HG02759 (cell line): ENCODE measurements at regions not wholly inside any gene's neighbourhood (a gene's known extent, or its start where the extent isn't known, plus 50 kb on each side); places are given as distances from the start of the nearest gene placed in this dataset.
"Not testable (repeated sequence)": the region's sequence is repeated elsewhere in the genome, so short reads cannot be mapped to it uniquely, and the experiment has no call there.

Source experiments
- ATAC-seq: cut with Tn5 transposase; IDR thresholded peaks from one replicate; pipeline ENCODE4 v1.9.1; 2021; ENCODE audit warnings: mild to moderate bottlenecking, moderate library complexity; ENCODE audit not compliant: unreplicated experiment

DNA sequence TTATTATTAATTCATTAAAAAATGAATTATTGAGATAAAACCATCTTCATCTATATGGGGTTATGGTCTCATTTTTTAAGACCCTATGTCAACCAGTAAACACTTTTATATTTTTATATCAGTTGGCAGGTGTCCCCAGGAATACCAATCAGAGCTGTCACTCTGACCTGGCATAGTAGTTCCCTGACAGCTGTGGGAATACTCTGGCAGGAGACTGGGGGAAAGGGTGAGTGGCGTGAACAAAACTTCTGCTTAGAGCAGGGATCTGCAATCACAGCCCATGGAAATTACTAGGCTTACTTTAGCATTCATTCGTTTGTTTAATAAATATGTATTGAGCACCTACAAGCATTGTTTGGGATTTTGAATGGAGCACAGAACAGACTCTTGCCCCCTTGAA is 254.1 kb upstream of the KLF3 start:
- no peak for ATAC-seq

- no peak for ATAC-seq
Measured at GRCh38 chr4:38411092-38411491, 252.9 kb upstream of the KLF3 start.

DNA sequence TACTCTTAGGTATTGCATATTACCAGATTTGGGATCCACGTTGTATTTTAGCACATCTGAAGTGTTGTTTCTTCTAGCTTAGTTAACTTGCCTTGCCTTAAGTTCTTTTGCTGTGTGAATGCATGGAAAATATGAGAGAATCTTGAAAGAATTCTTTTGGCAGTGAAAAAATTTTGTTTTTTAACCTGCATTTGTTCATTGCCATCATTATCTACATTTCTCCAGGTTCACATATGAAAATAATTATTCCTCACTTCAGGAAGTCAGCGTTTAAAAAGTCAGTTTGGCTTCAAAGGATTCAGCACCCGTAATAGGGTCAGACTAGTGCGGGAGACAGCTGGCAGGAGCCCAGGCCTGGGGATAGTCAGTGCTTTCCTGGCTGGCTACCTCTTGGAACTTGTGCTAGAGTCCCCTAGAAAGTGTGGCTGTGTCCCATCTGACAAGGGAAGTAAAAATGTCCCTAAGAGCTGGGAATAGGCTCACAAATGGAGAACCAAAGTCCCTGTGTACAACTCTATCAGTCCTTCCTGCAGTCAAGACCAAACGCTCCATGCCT is 251.9 kb upstream of the KLF3 start:
- ATAC-seq, result no peak

GRCh38 chr4:38413524-38414341 is 250.3 kb upstream of the KLF3 start:
- ATAC-seq, result no peak

- no peak for ATAC-seq
Measured at GRCh38 chr4:38414410-38414809, 249.6 kb upstream of the KLF3 start.

DNA sequence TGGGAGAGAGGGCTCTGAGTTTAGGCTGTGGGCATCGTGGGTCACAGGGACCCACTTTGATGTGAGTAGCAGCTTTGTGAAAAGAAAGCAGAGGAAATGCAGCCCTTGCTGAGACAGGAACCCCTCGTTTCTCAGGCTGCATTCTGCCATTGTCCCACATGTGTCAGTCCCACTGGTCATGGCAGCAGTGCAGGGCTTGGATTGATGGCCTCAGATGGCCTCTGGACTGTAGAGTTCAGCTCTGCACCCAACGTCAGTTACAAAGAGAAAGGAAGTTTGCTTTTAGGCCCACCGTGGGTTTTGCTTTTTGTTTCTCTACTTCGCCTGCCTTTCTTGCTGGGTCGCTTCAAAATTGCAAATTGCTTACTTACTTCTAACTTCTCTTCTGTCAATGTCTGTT is 248.3 kb upstream of the KLF3 start:
- no peak for ATAC-seq

DNA sequence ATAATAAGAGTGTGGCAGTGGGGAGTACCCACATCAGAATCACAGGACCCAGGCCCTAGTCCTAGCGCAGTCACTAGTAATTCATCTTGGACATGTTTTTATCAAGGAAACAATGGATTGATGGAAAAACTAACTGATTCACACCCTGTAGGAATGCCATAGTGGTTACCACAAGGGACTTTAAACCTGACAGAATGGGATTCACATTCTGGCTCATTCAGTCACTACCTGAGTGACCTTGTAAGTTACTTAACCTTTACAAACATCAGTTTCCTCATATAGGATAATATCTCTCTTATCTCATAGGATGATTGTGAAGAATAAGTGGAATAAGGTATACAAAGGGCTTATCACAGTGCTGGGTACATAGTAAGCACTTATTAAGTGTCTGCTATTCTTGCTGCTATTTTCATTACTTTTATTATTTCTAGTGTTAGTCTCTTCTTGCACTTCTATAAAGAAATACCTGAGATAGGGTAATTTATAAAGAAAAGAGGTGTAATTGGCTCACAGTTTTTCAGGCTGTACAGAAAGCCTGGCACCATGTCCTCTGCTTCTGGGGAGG is 247.5 kb upstream of the KLF3 start:
- no peak for ATAC-seq

GRCh38 chr4:38420254-38420653 is 243.7 kb upstream of the KLF3 start:
- not testable (repeated sequence) for ATAC-seq

DNA sequence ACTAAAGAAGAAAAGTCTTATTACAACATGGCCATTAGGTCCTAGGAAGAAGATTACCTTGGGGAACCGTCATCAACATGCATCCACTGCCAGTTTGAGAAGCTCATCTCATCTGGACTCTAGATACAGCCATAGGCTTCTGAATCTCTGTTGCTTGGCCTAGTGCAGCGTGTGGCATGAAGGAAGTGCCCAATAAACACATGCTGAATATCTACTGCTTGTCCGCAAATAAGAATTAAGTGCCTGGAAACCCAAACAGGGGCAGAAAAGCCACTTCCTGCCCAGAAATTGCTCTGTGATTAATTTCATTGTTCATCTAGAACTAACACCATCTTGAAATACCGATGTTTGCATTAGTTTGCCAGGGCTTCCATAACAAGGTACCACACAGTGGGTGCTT is 241.1 kb upstream of the KLF3 start:
- ATAC-seq, result no peak

DNA sequence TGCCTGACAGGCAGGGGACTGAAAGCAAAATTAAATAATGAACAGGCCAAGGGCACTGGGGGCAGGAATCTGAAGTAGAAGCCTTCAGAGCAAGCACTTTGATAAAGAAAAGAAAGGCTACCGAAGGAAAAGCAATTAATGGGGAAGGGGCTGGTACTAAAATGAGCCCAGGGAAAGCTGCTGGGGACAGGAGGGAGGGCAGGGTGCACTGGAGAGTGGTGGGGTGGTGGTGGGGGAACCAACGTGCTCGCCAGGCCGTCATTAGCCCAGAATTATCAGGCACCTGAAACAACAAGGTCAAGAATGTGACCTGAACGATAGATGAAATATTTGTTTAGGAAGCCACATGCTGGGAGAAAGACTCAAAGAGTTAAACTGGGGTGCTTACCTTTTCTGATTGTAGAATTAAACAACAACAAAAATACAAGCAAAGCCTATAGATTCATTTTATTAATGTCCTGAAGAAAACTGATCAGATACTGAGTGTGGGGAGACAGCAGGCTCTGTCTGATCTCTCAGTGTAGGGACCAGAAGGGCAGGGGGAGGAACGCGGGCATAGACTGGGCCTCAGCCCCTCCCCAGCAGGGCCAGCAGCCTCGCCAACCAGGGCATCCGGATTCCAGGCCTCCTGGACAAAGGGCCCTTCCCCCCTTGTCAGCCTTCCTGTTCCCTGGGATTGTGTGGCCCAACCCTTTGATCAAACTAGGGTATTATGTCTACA is 239.7 kb upstream of the KLF3 start:
- ATAC-seq, result no peak

- ATAC-seq, result no peak
Measured at GRCh38 chr4:38426532-38426931, 237.5 kb upstream of the KLF3 start.

DNA sequence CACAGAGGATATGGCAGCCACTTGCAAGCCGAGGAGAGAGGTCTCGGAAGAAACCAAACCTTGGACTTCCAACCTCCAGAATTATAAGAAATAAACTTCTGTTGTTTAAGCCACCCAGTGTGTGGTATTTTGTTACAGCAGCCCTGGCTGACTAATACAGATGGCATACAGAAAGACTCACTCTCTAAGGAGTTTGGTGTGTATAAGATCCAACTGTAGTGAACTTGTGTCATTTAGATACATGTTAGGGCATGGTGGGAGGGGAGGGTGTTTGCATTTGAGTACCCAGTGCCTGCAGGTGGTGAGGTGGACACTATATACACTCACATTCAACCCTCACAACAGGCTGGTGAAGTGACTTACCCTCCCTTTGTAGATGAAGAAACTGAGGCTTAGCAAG is 233.2 kb upstream of the KLF3 start:
- ATAC-seq, result no peak

GRCh38 chr4:38442073-38442788 is 221.8 kb upstream of the KLF3 start:
- ATAC-seq, result no peak

DNA sequence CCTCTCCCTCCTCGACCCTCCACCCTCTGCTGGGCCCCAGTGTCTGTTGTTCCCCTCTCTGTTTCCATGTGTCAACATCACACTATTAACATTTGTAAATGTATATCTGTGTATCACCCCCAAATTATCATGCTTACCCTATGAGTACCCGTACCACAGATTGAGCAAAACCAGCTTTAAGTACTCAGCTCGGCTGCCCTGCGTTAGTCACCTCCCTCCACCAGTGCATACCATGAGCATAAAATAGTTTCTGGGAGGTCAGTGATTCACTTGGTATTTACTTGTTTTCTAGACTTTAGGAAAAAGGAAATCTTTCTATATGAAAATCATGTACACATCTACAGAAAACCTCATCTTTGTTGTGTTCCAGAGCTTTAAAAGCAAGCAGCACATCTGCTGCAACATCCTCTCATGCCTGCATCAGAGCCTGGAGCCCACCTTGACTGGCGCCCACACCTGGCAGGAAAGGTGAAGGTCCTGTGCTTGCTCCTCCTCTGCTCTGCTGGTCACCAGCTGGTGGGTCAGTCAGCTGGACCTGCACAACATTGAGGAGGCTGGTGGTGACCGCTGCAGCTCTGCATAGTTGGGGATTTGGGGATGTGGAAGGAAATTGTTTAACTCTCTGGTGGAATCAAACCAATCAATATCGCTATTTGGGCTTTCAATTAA is 214.4 kb upstream of the KLF3 start:
- no peak for ATAC-seq

DNA sequence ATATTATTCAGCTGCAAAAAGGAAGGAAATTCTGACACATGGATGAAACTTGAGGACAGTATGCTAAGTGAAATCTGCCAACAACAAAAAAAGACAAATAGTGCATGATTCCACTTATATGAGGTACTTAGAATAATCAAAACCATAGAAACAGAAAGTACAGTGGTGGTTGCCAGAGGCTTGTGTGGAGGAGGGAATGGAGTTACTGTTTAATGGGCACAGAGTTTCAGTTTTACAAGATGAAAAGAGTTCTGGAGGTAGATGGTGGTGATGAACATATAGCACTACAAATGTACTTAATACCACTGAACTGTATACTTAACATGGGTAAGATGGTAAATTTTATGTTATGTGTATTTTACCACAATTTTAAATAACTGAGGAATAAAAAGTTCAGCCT is 212.0 kb upstream of the KLF3 start:
- ATAC-seq, result peak; percentile 55

- no peak for ATAC-seq
Measured at GRCh38 chr4:38452542-38452941, 211.5 kb upstream of the KLF3 start.

DNA sequence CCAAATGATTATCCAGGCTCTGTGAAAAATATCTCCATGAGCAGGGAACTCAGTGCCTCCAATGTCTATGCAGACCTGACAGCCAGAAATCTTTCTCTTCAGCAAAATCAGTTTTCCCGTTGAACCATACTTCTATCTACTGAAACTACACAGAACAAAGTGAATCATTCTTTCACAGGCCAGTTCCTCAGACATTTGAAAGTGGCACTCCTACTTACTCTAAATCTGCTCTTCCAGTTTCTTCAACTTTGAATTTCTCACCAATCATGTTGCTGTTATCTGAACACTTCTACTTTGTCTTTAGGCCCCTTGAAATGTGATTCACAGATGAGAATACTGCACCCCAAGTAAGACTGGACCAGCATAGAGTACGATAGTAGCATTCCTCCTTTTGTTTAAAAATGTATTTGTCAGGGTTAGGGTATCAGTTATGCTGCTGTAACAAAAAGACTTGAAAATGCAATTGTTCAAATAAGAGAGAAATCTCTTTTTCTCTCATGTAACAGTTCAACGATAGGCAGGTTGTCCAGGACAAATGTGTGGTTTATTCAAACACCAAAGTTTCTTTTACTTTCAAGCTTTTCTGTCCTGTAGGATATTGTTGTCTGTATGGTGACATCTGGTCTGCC is 210.6 kb upstream of the KLF3 start:
- no peak for ATAC-seq

- no peak for ATAC-seq
Measured at GRCh38 chr4:38454284-38454683, 209.7 kb upstream of the KLF3 start.

DNA sequence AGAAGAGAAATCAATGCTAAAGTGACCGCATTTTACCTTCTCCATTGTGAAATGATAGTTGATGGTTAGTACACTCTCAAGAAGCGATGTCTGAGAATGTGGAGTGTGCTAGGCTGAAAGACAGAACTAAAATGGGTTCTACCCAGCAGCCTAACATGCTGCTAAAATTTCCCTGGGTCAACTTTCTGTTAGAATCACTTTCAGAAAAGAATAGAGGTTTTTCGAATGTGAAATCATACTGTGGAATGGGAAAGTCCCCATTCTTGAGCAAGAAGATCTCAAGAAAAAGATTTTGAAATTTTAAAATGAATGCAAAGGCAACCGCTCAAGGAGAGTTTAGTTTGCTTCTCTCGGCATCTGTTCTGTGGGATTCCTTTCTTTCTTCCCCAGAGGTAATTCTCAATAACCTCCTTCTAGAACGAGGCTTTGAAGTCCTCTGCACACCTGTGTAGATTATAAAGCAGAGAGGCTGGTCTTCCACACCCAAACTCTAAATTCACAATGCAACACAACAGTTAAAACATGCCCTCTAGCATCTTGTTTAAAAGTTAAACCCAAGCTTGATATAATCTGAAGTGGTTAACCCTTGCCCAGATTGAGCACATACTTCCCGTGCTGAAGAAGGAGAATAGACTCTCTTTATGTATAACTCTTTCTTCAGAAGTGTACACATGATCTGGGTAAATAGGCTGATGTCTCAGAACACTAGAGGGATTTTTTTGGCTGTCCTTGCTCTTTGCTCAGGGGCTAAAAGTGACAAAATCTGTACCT is 208.7 kb upstream of the KLF3 start:
- ATAC-seq, result peak; percentile 72
